ENCODE measurements at regions not wholly inside any gene's neighbourhood (a gene's known extent, or its start where the extent isn't known, plus 50 kb on each side); places are given as distances from the start of the nearest gene placed in this dataset.

GRCh38 chr12:126811391-126811790 is 1455.6 kb upstream of the TMEM132C start:
- no peak for TF ChIP-seq CTCF (IDR thresholded peaks at IDR 0.05; ENCODE audit: insufficient read depth, low read length, poor library complexity, severe bottlenecking)
- TF ChIP-seq EZH2phosphoT487 (conservative IDR thresholded peaks at IDR 0.05; ENCODE audit: low read length), result no peak
